Omental fat pad (tissue), 3 donors: ENCODE measurements at regions not wholly inside any gene's neighbourhood (a gene's known extent, or its start where the extent isn't known, plus 50 kb on each side); places are given as distances from the start of the nearest gene placed in this dataset.

Experiments
- ATAC-seq: fragments of 150-250 bp; one replicate; pipeline ENCODE4 v1.9.1; 2016; ENCODE audit warnings: mild to moderate bottlenecking, moderate library complexity; ENCODE audit not compliant: low FRiP score
- DNase-seq: peaks from one replicate; pipeline ENCODE4 v3.0.0-alpha.2; 2019; ENCODE audit warnings: low spot score
- CTCF ChIP-seq, 3 donors: fragments of 450-650 bp; IDR thresholded peaks; one replicate each; pipeline ENCODE4 v1.5.1; 2016 to 2017; ENCODE audit warnings: antibody characterized with exemption in 3 of 3, mild to moderate bottlenecking in 3 of 3, moderate library complexity in 2 of 3

DNA sequence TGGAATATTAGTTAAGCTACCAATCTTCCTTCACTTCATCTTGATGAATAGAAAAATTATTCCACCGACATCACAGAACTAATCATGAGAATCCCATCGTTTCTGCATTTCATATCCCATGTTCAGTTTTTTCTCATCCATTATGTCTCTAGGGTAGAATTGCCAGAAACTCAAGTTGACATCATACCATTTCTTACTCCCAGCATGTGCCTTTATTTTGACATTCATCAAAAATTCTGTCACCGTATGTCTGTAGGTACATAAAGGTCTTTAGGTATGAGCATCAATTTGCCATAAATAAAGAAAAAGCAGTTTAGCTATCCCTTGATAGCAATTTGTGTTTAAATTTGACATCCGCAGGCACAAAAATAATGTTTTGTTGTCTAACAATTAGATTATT lies 175.5 kb upstream of the ROBO2 start:
- DNase-seq (no peak), ATAC-seq (no peak)
- TF ChIP-seq CTCF (IDR thresholded peaks at IDR 0.05), result no peak

GRCh38 chr3:76866729-76867408 lies 173.0 kb upstream of the ROBO2 start:
- DNase-seq (no peak), ATAC-seq (no peak)
- no peak for TF ChIP-seq CTCF (IDR thresholded peaks at IDR 0.05)

- no peak for ATAC-seq
- no peak for TF ChIP-seq CTCF (IDR thresholded peaks at IDR 0.05)
- no peak for DNase-seq
These were observed 170.0 kb upstream of the ROBO2 start for GRCh38 chr3:76869726-76870384.

DNA sequence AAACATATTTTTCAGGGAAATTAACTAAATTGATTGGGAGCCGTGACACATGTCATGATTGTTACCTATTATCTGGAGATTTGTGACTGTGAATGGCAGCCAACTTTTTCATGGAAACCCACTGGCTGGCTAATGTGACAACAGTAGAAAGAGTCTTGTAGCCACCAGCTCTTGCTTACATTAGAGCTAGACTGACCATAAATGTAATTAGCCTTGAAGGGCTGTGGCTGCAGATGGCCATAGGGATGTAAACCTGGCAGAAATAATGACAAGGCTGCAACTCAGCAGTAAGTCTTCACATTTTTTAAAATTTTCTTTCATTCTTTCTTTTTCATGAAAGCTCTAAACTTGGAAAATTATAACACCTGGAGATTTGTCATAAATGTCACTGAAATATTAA lies 168.2 kb upstream of the ROBO2 start:
- ATAC-seq (no peak), DNase-seq (no peak)
- no peak for TF ChIP-seq CTCF (IDR thresholded peaks at IDR 0.05)

GRCh38 chr3:76872999-76873398 lies 166.9 kb upstream of the ROBO2 start:
- TF ChIP-seq CTCF (IDR thresholded peaks at IDR 0.05), result no peak
- no peak for DNase-seq
- ATAC-seq, result no peak

DNA sequence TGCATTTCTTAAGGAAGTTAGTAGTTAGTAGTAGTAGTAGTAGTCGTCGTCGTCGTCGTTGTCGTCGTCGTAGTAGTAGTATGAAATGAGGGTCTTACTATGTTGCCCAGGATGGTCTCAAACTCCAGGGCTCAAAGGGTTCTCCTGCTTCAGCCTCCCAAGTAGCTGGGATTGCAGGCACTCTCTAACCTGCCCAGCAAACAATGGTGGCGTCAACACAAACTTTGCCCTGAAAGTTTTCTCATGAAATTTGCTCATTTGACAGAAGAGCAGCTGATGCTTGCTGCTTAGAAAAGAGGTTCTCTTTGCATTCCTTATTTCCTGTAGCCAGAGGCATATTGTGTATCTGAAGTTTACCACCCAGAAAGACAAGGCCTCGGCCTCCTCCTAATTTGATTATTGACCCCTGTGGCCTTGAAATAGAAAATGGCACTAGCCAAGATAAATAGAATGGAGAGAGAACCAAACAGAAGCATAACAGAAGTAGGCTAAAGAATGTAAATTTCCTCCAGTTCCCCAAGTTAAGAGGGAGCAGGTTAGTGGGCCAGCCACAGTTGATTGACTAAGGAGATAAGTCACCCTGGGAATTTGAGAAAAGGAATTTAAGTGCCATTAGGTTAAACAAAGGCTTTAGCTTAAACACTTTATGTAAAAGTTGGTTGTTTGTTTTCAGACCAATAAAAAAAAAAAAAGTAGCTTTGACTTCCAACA lies 166.2 kb upstream of the ROBO2 start:
- TF ChIP-seq CTCF (IDR thresholded peaks at IDR 0.05), result no peak
- ATAC-seq, result no peak

More for the DNA sequence above, 166.2 kb upstream of the ROBO2 start:
- no peak for DNase-seq
